Astrocyte of the spinal cord (primary cell): ENCODE measurements at regions not wholly inside any gene's neighbourhood (a gene's known extent, or its start where the extent isn't known, plus 50 kb on each side); places are given as distances from the start of the nearest gene placed in this dataset.
"Not testable (repeated sequence)": the region's sequence is repeated elsewhere in the genome, so short reads cannot be mapped to it uniquely, and the experiment has no call there.

Source experiments
- DNase-seq: peaks from one replicate; pipeline ENCODE4 v3.0.0; 2011; ENCODE audit warnings: low read depth, low spot score
- H3K4me3 ChIP-seq: 2 replicates; pipeline ENCODE4 v1.5.1; 2011; ENCODE audit warnings: low read depth, mild to moderate bottlenecking, low read length, moderate library complexity
- in situ Hi-C: cut with HindIII; loops from 2 replicates; pipeline ENCODE4 v1.10.0; 2017; ENCODE audit warnings: low sequenced_read_pairs
- TF ChIP-seq, protein P1 (sequence below): IDR thresholded peaks from 2 replicates; pipeline ENCODE4 v1.5.1; 2012; ENCODE audit warnings: low read depth, mild to moderate bottlenecking, low read length, inconsistent platforms

DNA sequence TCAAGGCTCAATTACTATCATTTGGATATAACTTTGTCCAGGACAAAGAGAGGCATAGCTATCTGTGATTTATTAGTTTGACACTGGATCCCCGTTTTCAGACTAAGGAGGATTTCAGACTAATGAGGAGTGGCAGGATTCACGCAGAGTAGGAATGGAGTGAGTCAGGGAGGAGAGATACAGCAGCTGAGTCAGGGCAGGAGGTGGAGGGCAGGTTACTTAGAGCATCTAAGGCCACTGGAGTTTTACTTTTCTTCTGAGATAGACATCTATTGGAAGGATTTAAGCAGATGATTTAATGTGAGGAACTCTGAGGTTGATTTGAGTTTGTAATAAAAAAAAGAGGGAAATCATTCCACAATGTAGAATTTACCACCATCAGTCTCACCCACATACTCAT, 110.6 kb downstream of the RPIA start:
- in situ Hi-C loops: not testable (repeated sequence)

DNA sequence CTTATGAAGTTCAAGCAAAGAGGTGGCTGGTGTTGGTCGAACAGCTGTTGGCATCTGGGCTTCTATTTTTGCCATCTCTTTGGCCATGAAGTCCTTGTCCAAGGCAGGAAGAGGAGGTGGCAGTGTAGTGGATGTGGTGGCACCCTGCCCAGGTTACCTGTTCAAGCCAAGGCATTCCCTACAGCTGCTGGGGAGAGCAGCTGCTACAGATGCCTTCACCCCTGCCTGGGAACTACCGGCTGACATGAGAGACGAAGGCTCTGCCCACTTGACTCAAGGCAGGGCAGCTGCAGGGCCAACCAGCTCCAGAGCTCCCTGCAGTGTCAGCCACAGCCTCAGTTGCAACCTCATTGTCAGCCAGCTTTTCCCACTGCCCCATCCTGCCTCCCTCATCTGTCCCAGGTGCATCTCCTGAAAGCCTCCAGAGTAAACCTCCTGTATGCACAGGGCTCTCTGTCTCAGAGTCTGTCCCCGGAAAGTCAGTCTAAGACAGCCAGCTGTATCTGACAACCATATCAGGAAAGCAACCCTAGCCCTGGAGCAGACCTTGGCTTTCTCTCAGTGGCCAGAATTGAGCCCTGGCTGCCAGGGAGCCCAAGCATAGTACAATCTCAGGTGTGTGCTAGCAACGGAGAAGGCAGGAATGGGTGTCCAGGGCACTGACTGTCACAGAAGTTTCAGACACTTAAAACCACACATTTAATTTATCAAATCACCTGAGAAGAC, 115.9 kb downstream of the RPIA start:
- TF ChIP-seq, protein P1, sequence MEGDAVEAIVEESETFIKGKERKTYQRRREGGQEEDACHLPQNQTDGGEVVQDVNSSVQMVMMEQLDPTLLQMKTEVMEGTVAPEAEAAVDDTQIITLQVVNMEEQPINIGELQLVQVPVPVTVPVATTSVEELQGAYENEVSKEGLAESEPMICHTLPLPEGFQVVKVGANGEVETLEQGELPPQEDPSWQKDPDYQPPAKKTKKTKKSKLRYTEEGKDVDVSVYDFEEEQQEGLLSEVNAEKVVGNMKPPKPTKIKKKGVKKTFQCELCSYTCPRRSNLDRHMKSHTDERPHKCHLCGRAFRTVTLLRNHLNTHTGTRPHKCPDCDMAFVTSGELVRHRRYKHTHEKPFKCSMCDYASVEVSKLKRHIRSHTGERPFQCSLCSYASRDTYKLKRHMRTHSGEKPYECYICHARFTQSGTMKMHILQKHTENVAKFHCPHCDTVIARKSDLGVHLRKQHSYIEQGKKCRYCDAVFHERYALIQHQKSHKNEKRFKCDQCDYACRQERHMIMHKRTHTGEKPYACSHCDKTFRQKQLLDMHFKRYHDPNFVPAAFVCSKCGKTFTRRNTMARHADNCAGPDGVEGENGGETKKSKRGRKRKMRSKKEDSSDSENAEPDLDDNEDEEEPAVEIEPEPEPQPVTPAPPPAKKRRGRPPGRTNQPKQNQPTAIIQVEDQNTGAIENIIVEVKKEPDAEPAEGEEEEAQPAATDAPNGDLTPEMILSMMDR: no peak
- no peak overlapping the region for H3K4me3 ChIP-seq
- DNase-seq: no peak
- in situ Hi-C loops: no loop called here

More for the DNA sequence above, 110.6 kb downstream of the RPIA start:
- not testable (repeated sequence) for DNase-seq, H3K4me3 ChIP-seq

DNA sequence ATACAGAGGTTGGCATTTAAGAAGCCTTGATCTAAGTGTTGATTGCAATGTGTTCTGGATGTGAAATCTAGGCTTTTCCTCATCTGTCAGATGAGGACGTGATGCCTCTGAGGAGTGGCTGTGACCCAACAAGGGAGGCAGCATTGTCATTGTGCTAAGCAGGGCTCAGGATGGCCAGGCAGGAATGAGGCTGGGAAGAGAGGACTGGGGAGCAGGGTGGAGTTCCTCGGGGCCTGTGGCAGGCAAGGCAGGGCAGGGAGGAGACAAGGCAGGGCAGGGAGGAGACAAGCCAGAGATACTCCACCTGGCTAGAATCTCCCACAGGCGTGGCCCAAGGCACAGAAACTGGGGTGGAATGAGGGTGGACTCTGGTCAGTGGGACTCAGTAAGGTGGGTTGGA, 116.6 kb downstream of the RPIA start:
- no peak overlapping the region for H3K4me3 ChIP-seq
- in situ Hi-C loops: no loop called here
- TF ChIP-seq, protein P1: no peak
- DNase-seq: no peak

DNA sequence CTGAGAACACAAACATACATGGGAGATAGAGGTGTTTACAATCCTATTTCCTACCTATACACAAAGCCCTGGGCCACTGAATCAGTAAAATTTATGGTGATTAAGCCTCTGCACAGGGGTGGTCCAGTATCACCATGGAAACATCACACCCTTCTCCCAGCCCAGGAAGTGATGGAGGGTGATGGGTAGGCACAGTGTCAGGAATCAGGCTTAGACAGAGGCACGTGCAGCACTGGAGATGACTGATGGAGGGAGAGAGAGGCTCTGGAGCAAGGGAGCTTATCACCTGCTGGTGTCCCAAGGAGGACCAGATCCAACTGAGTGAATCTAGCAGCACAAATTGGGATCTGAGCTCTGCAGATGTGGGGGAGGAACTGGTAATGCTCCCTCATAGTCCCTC, 117.2 kb downstream of the RPIA start:
- no peak overlapping the region for H3K4me3 ChIP-seq
- no peak for DNase-seq
- TF ChIP-seq, protein P1: no peak
- in situ Hi-C loops: no loop called here

DNA sequence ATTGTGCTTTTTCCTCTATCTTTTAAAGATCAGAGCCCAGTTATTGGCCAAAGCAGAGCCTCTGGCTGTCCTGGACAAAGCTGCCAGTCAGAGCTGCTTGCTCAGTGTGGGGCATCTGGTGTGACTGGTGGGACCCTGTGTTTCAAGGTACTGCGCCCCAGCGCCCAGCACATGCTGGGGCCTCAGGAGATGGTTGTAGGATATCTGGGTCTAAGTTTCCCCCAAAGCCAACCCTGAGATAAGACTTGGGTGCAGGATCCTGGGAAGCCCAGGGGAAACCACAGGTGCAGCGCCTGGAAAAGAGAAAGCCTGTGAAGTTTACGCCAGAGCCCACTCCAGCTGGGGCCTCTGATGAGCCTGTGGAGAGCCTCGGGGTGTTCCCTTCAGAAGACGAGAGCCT, 117.7 kb downstream of the RPIA start:
- in situ Hi-C loops: no loop called here
- DNase-seq: no peak
- no peak overlapping the region for H3K4me3 ChIP-seq
- TF ChIP-seq, protein P1: no peak

DNA sequence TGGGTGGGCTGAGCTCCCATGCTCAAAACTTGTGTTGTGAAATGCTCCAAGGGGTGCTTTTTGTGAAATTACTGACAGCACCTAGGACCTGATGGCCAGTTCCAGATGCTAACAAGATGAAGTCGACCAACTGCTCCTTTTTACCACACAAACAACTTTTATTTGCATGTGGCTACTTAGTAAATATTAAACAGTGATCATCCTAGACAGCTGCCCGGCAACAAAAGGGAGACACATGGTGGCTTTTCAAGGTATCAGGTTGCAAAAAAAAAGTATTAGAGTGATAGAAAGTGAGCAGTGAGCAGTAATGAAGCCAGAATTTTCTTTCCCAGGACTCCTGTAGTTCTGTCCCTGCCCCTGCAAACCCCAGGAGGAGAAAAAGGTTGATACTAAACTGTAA, 118.5 kb downstream of the RPIA start:
- no peak for DNase-seq
- H3K4me3 ChIP-seq: no peak overlapping the region
- in situ Hi-C loops: no loop called here
- TF ChIP-seq, protein P1: no peak

DNA sequence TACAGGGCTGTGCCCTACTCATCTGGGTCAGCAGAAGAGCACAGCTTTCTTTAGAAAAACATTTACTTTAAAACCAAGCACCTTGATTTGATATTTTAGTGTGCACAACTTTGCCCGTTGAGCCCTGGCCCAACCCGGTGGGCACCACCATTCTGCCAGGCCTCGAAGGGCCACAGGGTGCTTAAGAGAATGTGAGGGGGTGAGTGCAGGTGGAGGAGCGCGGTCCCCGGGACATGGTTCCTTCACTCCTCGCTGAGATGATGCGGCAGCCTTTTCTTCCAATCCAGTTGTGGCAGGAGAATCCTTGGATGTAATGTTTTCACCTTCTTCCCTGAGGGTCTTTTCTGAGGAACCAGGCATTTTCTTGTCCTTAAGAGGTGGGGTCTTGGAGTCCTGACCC, 119.0 kb downstream of the RPIA start:
- in situ Hi-C loops: no loop called here

More for the DNA sequence above, 119.0 kb downstream of the RPIA start:
- TF ChIP-seq, protein P1: no peak
- DNase-seq: no peak
- no peak overlapping the region for H3K4me3 ChIP-seq
